HG03442 (cell line): ENCODE measurements at regions not wholly inside any gene's neighbourhood (a gene's known extent, or its start where the extent isn't known, plus 50 kb on each side); places are given as distances from the start of the nearest gene placed in this dataset.

ENCODE experiments used
- ATAC-seq: cut with Tn5 transposase; IDR thresholded peaks from one replicate; pipeline ENCODE4 v1.9.1; 2021; ENCODE audit warnings: mild to moderate bottlenecking, moderate library complexity; ENCODE audit not compliant: unreplicated experiment

DNA sequence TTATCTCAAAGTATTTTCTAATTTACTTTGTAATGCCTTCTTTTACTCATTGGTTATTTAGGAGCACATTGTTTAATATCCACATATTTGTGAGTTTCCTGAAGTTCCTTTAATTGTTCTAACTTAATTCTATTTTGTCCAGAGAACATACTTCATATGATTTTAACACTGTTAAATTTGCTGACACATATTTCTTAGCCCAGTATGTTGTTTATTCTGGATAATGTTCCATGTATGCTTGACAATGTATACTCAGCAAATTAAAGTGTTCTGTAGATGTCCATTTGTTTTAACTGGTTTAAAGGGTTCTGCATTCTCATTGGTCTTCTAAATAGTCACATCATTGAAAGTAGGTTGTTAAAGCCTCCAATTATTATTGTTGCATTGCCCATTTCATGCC is 643.7 kb upstream of the NR5A2 start:
- no peak for ATAC-seq

GRCh38 chr1:199394856-199395255 is 632.7 kb upstream of the NR5A2 start:
- ATAC-seq, result no peak

DNA sequence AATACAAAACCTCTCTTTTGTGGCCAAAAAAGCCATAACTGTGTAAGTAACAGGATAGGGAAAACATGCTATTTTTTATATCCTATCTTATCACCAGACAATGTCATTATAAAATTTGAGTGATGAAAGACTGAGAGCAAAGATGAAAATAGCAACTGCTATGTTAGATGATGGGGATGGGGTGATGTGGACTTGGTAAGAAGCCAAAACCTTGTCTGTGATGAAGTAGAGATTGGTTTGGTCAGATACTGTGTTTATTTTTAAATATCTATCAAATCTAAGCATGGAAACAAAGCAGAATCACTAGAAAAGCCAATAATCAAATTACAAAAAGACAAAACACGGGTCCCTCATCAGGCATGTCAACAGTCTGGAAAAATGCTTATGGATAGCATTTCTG is 631.1 kb upstream of the NR5A2 start:
- no peak for ATAC-seq

DNA sequence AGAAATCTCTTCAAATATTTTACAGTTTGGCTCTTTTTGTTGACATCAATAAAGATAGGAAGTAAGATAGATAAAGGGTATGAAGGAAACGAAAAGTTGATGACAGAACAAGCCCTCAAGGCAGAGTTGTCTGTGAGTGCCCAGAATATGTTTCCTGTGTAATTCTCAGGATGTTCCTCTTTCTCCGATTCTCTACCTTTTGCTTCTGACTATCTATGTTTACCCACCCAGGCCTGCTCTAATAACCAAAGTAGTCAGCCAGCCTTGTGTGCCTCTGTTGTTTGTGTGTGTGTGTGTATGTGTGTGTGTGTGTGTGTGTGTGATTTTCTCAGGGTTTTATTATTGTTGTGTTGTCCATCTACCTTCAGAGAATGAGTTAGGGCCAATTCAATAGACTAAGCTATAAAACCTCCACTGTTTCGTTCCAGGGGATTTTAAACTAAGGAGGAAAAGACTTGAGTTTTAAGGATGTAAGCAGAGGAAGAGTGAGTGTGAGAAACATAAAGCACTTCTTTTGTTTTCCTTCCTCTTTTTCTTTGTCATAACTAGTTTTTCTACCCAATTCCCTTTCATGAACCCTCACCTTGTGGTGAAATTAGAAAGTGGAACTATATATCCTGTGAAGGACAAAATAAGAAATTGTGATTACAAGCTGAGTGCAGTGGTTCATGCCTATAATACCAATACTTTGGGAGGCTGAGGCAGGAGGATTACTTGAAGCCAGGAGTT is 627.4 kb upstream of the NR5A2 start:
- peak; percentile 79 for ATAC-seq

- no peak for ATAC-seq
These were observed 623.9 kb upstream of the NR5A2 start for GRCh38 chr1:199403531-199404116.

- ATAC-seq, result no peak
These were observed 623.3 kb upstream of the NR5A2 start for GRCh38 chr1:199404191-199404590.

DNA sequence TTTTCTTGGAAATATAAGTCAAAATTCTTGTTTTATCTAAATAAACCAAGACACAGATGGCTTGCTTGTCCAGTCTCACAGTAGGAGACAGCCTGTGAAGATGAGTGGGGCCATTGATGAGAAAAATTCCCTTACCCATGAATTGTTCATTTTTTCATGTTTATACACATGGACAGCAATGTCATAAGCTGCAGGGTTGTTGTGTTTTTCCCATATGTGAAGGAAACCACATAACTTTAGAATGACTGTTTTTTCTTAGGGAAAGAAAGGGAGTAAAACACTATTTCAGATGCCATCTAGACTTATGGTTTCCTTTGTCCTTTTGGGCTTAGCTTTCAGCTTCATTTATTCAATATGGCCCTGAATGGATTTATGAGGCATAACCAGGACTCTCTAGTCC is 622.5 kb upstream of the NR5A2 start:
- ATAC-seq, result no peak

GRCh38 chr1:199405634-199406196 is 621.8 kb upstream of the NR5A2 start:
- no peak for ATAC-seq

DNA sequence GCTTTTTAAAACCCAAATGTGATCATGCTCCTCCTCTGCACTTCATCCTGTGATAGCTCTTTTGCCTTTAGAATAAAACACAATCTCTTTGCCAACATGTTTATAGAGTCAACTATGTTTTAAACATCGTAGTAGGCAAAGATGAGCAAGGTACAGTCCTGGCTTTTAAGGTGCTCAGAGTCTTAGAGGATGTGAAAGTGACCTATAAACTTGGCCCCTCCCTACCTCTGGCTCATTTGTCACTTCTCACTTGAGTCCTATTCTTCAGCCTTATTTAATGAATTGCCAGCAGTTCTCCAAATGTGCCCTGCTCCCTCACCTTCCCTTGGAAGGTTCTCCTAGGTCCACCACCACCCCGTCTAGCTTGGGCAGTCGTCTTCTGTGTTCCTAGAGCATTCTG is 617.0 kb upstream of the NR5A2 start:
- no peak for ATAC-seq

- no peak for ATAC-seq
These were observed 616.0 kb upstream of the NR5A2 start for GRCh38 chr1:199411506-199411905.

DNA sequence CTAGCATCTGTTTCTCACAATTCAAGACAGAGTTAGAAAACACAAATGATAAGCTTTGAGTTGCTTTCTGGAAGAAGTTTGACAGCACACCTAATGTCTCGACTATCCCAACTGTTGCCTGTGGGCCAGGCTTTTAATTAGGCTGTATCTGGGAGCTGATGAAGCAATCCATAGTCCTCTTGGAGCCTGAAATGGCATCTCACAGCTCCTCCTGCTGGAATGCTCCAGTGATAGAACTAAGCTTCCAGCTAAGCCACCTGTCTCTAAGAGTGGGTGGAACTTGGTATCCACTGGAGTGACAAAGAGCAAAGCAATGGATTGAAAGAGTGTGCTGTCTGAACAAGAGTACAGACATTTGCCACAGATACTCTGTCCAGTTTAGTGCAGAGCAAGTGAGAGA is 605.3 kb upstream of the NR5A2 start:
- ATAC-seq, result no peak

DNA sequence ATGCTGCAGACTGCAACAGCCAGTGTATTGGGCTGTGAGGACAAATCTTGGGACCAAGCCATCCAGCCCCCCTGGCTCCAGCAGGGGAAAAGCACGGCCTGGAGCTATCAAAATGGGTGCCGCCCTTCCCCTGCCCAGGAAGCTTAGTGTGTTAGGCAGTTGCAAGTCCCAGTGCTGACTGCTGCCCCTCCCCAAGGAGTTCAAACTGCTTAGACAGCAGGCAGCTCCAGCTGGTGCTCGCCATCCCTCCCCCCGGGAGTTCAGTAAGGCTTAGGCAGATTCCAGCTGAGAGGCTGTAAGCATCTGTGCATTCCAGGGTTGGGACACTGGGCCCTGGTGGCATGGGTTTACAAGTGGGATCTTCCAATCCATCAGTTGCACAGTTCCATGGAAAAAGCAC is 579.6 kb upstream of the NR5A2 start:
- ATAC-seq, result no peak

GRCh38 chr1:199448646-199449045 is 578.9 kb upstream of the NR5A2 start:
- no peak for ATAC-seq

DNA sequence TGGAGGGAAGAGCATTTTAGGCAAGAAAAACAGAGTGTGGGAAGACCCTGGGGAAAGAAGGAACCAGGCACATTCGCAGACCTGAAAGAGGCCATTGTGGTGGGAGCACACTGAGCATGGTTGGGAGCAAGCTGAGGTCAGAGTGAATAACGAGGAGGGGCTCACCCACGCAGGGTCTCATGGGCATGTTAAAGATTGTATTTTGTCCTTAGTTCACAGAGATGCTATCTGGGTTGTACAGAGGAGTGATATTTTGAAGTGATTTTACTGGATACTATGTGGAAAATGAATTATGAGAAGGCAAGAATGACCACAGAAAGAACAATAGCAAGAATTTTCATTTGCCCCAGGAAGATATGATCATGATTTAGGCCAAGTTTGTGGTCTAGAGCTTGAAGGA is 578.3 kb upstream of the NR5A2 start:
- ATAC-seq, result no peak

GRCh38 chr1:199449681-199450080 is 577.8 kb upstream of the NR5A2 start:
- ATAC-seq, result no peak

DNA sequence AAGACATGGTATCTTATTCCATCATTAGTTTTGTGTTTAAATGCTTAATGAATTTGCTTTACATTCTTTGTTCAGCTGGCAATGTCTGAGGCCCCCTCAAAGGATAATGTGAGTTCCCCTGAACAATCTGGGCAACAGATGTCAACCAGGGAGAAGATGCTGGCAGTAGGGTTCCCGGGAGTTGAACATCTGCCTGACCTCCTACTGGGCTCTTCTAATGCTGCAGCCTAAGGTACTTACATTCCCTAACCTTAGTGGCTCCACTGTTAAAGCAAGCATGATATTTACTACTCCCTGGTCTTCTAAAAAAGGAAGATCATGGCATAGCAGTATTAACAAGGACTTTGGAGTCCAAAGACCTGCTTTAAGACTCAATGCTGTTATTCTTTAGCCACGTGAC is 574.9 kb upstream of the NR5A2 start:
- no peak for ATAC-seq

DNA sequence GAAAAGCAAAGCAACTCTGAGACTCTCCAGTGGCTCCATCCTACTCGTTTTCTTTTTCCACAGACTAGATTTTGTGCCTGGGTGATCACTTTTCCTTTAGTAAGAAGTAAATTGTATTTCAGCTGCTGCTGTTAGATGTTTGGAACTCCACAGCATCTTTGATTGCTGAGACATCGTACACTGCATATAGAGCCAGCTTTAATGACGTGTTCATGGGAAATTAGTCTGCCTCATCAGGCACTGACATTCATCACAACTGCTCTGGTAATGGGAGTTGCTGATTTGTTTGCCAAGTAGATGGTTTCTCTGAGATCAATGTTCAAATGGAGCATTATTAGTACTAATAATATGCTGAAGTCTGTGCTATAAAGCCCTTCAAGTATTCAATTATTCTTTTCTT is 573.8 kb upstream of the NR5A2 start:
- no peak for ATAC-seq

DNA sequence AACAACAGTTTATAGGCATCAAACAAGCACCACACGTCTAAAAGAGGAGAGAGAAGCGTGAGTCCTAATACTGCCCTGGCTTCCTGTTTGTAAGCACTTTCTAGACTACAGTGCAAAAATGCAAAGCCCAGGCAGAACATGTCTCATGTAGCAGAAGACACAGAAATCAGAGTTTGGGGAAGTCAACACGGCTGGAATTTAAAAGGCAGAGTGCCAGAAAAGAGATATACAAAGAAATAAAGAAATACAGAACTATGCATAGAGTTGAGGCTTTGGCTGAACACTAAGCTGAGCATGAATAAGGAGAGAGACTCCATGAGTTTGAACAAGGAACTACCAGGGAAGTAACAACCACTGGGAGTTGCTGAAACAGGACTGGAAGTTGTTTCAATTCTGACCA is 566.6 kb upstream of the NR5A2 start:
- ATAC-seq, result no peak

DNA sequence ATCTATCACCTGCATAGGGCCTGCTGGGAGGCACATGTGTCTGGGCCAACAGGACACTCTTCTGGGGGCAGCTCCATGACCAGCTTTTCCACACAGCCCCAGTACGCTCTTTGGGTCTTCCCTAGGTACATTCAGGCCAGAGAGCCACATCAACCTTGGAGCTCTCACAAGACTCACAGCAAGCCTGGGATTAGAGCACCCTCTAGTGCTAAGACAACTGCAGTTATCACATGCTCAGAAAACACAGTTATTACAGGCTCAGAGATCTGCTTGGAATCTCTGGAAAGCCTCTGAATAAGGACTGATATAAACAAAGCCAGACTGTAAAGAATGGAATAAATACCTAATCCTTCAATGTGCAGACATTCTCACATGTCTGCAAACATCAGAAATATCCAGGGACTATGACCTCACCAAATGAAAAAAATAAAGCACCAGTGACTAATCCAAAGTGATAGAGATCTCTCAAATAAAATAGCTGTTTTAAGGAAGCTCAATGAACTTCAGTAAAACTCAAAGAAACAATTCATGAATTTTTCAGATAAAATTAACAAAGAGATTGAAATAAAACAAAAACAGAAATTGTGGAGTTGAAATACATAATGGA is 563.9 kb upstream of the NR5A2 start:
- no peak for ATAC-seq

- ATAC-seq, result no peak
These were observed 560.5 kb upstream of the NR5A2 start for GRCh38 chr1:199466961-199467360.

DNA sequence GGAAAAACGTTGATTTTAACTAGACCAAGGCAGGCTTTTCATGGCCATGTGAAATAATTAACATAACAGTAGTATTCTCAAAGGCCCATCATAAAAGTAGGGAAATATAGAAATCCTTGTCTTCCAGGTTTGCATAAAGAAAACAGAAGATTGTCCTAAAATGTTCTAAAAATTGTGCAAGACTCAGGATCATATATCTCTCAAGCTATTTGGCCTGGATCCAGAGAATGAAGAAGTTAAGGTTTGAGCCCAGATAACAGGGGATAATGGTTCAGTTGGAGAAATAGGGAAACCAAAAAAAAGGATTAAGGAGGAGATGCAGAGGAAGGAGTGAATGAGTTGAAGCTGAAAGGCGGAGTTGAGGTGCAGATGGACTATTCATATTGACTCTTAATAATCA is 555.5 kb upstream of the NR5A2 start:
- no peak for ATAC-seq

- ATAC-seq, result no peak
These were observed 554.5 kb upstream of the NR5A2 start for GRCh38 chr1:199472978-199473377.
